Stomach (tissue), 8 donors: ENCODE measurements at regions not wholly inside any gene's neighbourhood (a gene's known extent, or its start where the extent isn't known, plus 50 kb on each side); places are given as distances from the start of the nearest gene placed in this dataset.
"Not testable (repeated sequence)": the region's sequence is repeated elsewhere in the genome, so short reads cannot be mapped to it uniquely, and the experiment has no call there.

Experiments used
- DNase-seq, 2 donors: peaks; one replicate each; pipeline versions ENCODE4 v3.0.0 to v3.0.0-alpha.2; 2013 to 2019
- H3K27ac ChIP-seq, 5 donors: fragments of 200-600 bp in 4 of 5; sonication (generic) in 4 of 5; one replicate each; pipeline ENCODE4 v1.5.1; 2013 to 2019; ENCODE audit warnings: mild to moderate bottlenecking in 1 of 5, moderate library complexity in 1 of 5
- H3K27me3 ChIP-seq, 3 donors: fragments of 200-600 bp; sonication (generic); one replicate each; pipeline ENCODE4 v1.5.1; 2017 to 2019; ENCODE audit warnings: mixed run types in 1 of 3
- H3K36me3 ChIP-seq, 4 donors: fragments of 200-600 bp; sonication (generic); 1 replicate in 3 of 4; 2 replicates in 1 of 4; pipeline ENCODE4 v1.5.1; 2016 to 2019
- H3K4me1 ChIP-seq, 4 donors: fragments of 200-600 bp; sonication (generic); one replicate each; pipeline ENCODE4 v1.5.1; 2016 to 2019
- H3K4me3 ChIP-seq, 4 donors: fragments of 200-600 bp; sonication (generic) in 3 of 4; one replicate each; pipeline ENCODE4 v1.5.1; 2016 to 2019; ENCODE audit warnings: mild to moderate bottlenecking in 1 of 4
- H3K9me3 ChIP-seq, 4 donors: fragments of 200-600 bp; sonication (generic); one replicate each; pipeline ENCODE4 v1.5.1; 2016 to 2019
- CTCF ChIP-seq, 7 experiments: fragments of 450-650 bp in 4 of 7; fragments of 200-600 bp in 3 of 7; sonication (generic) in 3 of 7; IDR thresholded peaks; one replicate each; pipeline ENCODE4 v1.5.1; 2016 to 2019; ENCODE audit warnings: antibody characterized with exemption in 7 of 7, control low read depth in 2 of 7, mild to moderate bottlenecking in 1 of 7
- EP300 ChIP-seq: sonication (generic); formaldehyde crosslinking; IDR thresholded peaks from one replicate; pipeline ENCODE4 v1.6.1; 2017; ENCODE audit warnings: antibody characterized with exemption
- POLR2A ChIP-seq, 4 donors: fragments of 450-650 bp; IDR thresholded peaks; one replicate each; pipeline ENCODE4 v1.6.1; 2016; ENCODE audit warnings: antibody characterized with exemption in 4 of 4, control low read depth in 2 of 4, mild to moderate bottlenecking in 1 of 4, moderate library complexity in 1 of 4
- POLR2AphosphoS5 ChIP-seq, 3 donors: sonication (generic); formaldehyde crosslinking; IDR thresholded peaks; one replicate each; pipeline ENCODE4 v1.6.1; 2016; ENCODE audit warnings: antibody characterized with exemption in 3 of 3
- WGBS, 5 donors: extraction: QIAGEN DNeasy Blood & Tissue Kit in 3 of 5; methylation state at CpG; one replicate each; pipeline versions ENCODE4 v1.1.5 to v1.1.7; 2013 to 2018; 5-methylcytosine and 5-hydroxymethylcytosine counted together
- intact Hi-C: fragments of 100-400 bp; cut with DNase I; formaldehyde crosslinking; loops from one replicate; pipeline ENCODE4 v1.15.1; 2023; ENCODE audit warnings: low total_unique reads
- donor health status: healthy with polysubstance abuse.
- donor health status: Bipolar disorder and iron deficiency.
- donor health status: healthy.

- Histone ChIP-seq H3K36me3 (no peaks in the 10 kb centered on the region), H3K9me3 (peaks cover 0 to 23% (median 11%) of the 10 kb centered on the region in 4 donors), H3K27me3 (no peaks in the 10 kb centered on the region), H3K4me1 (no peaks in the 10 kb centered on the region), H3K4me3 (no peak overlapping the region), H3K27ac (no peak overlapping the region)
- intact Hi-C loops, result no loop called here
- TF ChIP-seq POLR2AphosphoS5 (IDR thresholded peaks at IDR 0.05), result no peak
- no peak for TF ChIP-seq EP300
- TF ChIP-seq POLR2A (IDR thresholded peaks at IDR 0.05), result no peak
- TF ChIP-seq CTCF (IDR thresholded peaks at IDR 0.05), result no peak
- DNase-seq, result no peak
- 79 to 90% (median 85%) methylated on average over 4 of the region's 4 CpGs for WGBS, 5 donors
Observed at GRCh38 chr5:28810751-28811136, 1772.4 kb upstream of the CDH9 start.

DNA sequence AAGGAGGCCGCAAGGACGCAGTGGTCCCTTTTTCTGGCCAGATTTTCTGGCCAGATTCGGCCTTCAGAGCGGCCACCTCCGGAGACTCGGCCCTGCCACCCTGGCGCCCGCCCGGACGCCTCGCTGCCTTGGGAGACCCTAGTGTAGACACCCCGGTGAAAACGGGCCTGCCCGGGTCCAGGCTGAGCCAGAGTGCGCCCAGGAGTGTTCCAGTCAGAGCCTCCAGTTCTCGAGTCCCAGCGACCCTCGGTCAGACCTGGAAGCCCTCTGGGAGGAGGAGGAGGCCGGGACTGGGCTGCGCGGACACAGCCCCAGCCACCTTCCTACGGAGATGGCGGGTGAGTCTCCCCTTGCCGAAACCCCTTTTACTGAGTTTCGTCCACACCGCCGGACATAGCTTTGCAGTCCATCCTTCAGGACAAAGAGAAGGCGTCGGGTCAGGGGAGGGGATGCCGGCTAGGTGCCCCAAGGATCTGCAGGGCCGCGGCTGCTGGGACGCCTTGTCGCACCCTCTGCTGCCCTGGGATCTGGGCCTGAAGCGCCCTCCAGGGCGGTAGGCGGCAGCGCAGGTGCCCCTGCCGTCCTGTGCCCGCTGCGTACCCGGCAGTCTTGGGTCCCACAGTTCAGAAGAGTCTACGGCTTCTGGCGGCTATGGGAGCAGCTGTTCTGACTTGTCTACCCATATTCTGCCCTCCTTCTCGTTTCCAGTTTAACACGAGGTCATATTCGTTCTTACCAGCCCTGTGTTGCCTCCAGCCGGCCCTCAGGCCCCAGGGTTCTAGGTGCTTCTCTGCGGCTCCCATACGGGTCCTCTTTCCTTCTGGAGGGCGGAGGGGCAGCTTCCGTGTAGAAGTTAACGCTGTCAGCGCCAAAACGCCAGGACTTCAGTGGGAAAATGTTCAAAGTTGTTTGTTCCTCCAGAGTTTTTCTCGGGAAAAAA, 1771.7 kb upstream of the CDH9 start:
- no peak overlapping the region for H3K27ac ChIP-seq
- no peak for TF ChIP-seq CTCF (IDR thresholded peaks at IDR 0.05)
- no peak for TF ChIP-seq EP300
- TF ChIP-seq POLR2A (IDR thresholded peaks at IDR 0.05), result no peak
- TF ChIP-seq POLR2AphosphoS5 (IDR thresholded peaks at IDR 0.05), result no peak
- no peak for DNase-seq
- H3K4me3 ChIP-seq, result no peak overlapping the region
- WGBS, 5 donors, result 84 to 94% (median 90%) methylated on average over 29 to 56 of the region's 56 CpGs
- no peaks in the 10 kb centered on the region for H3K36me3 ChIP-seq
- intact Hi-C loops, result no loop called here
- no peaks in the 10 kb centered on the region for H3K4me1 ChIP-seq
- H3K9me3 ChIP-seq, result peaks cover 0 to 23% (median 11%) of the 10 kb centered on the region in 4 donors
- H3K27me3 ChIP-seq, result no peaks in the 10 kb centered on the region

- TF ChIP-seq CTCF (IDR thresholded peaks at IDR 0.05) (no peak), POLR2AphosphoS5 (IDR thresholded peaks at IDR 0.05) (no peak), POLR2A (IDR thresholded peaks at IDR 0.05) (no peak), EP300 (no peak)
- H3K27me3 ChIP-seq, result no peaks in the 10 kb centered on the region
- H3K27ac ChIP-seq, result no peak overlapping the region
- peaks cover 0 to 23% (median 11%) of the 10 kb centered on the region in 4 donors for H3K9me3 ChIP-seq
- WGBS, 5 donors, result 89 to 95% (median 94%) methylated on average over 28 to 47 of the region's 47 CpGs
- H3K4me3 ChIP-seq, result no peak overlapping the region
- intact Hi-C loops, result no loop called here
- H3K4me1 ChIP-seq, result no peaks in the 10 kb centered on the region
- no peak for DNase-seq
- no peaks in the 10 kb centered on the region for H3K36me3 ChIP-seq
Observed at GRCh38 chr5:28808967-28809810, 1770.8 kb upstream of the CDH9 start.

GRCh38 chr5:28807195-28807729, 1768.9 kb upstream of the CDH9 start:
- Histone ChIP-seq H3K36me3 (no peaks in the 10 kb centered on the region), H3K4me1 (no peaks in the 10 kb centered on the region), H3K27ac (no peak overlapping the region), H3K27me3 (no peaks in the 10 kb centered on the region), H3K4me3 (no peak overlapping the region), H3K9me3 (peaks cover 0 to 23% (median 11%) of the 10 kb centered on the region in 4 donors)
- TF ChIP-seq POLR2A (IDR thresholded peaks at IDR 0.05), result no peak
- no peak for TF ChIP-seq EP300
- no peak for TF ChIP-seq CTCF (IDR thresholded peaks at IDR 0.05)
- no peak for TF ChIP-seq POLR2AphosphoS5 (IDR thresholded peaks at IDR 0.05)
- 23 to 35% (median 30%) methylated on average over 2 of the region's 2 CpGs for WGBS, 5 donors
- DNase-seq, result no peak
- intact Hi-C loops, result no loop called here

DNA sequence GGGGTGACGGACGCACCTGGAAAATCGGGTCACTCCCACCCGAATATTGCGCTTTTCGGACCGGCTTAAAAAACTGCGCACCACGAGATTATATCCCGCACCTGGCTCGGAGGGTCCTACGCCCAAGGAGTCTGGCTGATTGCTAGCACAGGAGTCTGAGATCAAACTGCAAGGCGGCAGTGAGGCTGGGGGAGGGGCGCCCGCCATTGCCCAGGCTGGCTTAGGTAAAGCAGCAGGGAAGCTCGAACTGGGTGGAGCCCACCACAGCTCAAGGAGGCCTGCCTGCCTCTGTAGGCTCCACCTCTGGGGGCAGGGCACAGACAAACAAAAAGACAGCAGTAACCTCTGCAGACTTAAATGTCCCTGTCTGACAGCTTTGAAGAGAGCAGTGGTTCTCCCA, 1760.6 kb upstream of the CDH9 start:
- H3K27ac ChIP-seq, H3K4me1 ChIP-seq, H3K4me3 ChIP-seq, DNase-seq, H3K36me3 ChIP-seq, intact Hi-C loops, H3K27me3 ChIP-seq: not testable (repeated sequence)
- WGBS, 5 donors, result 93 to 96% (median 95%) methylated on average over 12 to 16 of the region's 16 CpGs
- peaks cover 0 to 11% (median 0%) of the 10 kb centered on the region in 4 donors for H3K9me3 ChIP-seq
